SK-N-MC (cell line): ENCODE measurements at regions not wholly inside any gene's neighbourhood (a gene's known extent, or its start where the extent isn't known, plus 50 kb on each side); places are given as distances from the start of the nearest gene placed in this dataset.

ENCODE experiments used
- DNase-seq: peaks from one replicate; pipeline ENCODE4 v3.0.0-alpha.2; 2011; ENCODE audit warnings: low read depth, low spot score
- H3K27ac ChIP-seq: fragments of 200-600 bp; sonication (generic); 2 replicates; pipeline ENCODE4 v1.5.1; 2016; ENCODE audit warnings: mixed run types
- H3K36me3 ChIP-seq: fragments of 200-600 bp; sonication (generic); 2 replicates; pipeline ENCODE4 v1.6.1; 2017; ENCODE audit warnings: antibody characterized with exemption, low read length, mixed read lengths; ENCODE audit not compliant: insufficient read depth
- H3K4me3 ChIP-seq: fragments of 200-600 bp; sonication (generic); 2 replicates; pipeline ENCODE4 v1.5.1; 2016
- H3K9ac ChIP-seq: fragments of 200-600 bp; sonication (generic); 2 replicates; pipeline ENCODE4 v1.8.0; 2017; ENCODE audit warnings: mixed run types, mixed read lengths; ENCODE audit not compliant: insufficient read length
- H3K9me3 ChIP-seq: fragments of 200-600 bp; sonication (generic); 2 replicates; pipeline ENCODE4 v1.6.1; 2017; ENCODE audit warnings: low read depth, mild to moderate bottlenecking, antibody characterized with exemption, low read length, moderate library complexity, mixed read lengths
- EZH2 ChIP-seq: fragments of 200-600 bp; sonication (generic); IDR thresholded peaks from one replicate; pipeline ENCODE4 v1.6.1; 2017; ENCODE audit warnings: antibody characterized with exemption
- FOXP2 ChIP-seq: optimal IDR thresholded peaks from 2 replicates; pipeline ENCODE3; 2011; ENCODE audit warnings: mild to moderate bottlenecking, moderate library complexity; ENCODE audit not compliant: insufficient read depth; ENCODE audit errors: extremely low read length, control extremely low read depth
- POLR2AphosphoS5 ChIP-seq: IDR thresholded peaks from 2 replicates; pipeline ENCODE4 v1.6.1; 2012; ENCODE audit warnings: mild to moderate bottlenecking, low read depth, low read length, borderline replicate concordance

DNA sequence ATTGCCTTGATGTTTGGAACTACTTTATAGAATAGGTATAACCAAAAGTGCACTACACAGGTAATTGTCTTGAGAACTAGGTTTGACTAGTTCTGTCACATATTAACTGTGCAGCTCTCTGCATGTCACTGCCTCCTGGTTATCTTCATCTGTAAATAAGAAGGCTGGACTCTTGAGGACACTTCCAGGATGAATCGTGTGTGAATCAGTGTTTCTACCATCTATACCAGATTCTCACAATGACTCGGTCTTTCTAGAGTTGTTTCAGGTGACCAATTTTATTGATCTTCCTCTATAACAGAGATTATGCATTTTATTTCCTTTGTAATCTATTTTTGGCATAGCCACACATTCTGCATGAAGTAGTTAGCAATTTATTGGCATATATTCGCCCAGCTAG lies 1181.0 kb upstream of the TENM4 start:
- DNase-seq = no peak
- Histone ChIP-seq H3K9me3 (no peaks in the 10 kb centered on the region), H3K36me3 (no peaks in the 10 kb centered on the region), H3K4me3 (no peak overlapping the region), H3K27ac (no peak overlapping the region), H3K9ac (no peak overlapping the region)
- TF ChIP-seq FOXP2 (no peak), EZH2 (no peak), POLR2AphosphoS5 (no peak)

DNA sequence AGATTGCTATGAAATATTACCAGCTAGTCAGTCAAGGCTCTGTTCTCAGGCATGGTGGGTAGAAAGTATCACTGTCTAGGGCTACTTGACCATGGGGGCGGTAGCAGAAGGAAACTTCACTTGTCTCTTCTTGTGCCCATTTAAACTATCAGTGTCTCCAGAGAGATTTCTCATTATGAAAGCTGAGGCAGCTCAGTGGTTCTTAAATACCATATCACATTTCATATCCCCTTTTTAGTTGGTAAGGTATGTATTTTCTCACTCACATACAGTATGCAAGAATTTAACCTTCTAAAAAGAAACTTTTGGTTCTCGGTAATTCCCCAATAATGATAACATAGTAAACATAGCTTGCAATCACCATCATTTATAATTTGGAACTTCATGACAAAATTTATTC lies 1180.0 kb upstream of the TENM4 start:
- Histone ChIP-seq H3K9me3 (no peaks in the 10 kb centered on the region), H3K27ac (no peak overlapping the region), H3K4me3 (no peak overlapping the region), H3K36me3 (no peaks in the 10 kb centered on the region), H3K9ac (no peak overlapping the region)
- no peak for DNase-seq
- TF ChIP-seq POLR2AphosphoS5 (no peak), FOXP2 (no peak), EZH2 (no peak)

DNA sequence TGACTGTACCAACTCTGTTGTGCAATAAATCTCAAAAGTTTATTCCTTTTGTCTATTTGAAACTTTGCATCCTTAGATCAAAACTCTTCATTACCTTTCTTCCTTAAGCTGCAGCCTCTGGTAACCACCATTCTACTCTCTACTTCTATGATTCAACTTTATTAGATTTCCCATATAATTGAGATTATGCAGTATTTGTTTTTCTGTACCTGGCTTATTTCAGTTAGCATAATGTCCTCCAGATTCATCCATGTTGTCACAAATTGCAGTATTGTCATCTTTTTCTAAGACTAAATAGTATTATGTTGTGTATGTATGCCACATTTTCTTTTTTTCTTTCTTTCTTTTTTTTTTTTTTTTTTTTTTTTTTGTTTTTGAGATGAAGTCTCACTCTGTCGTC lies 1176.3 kb upstream of the TENM4 start:
- Histone ChIP-seq H3K36me3 (no peaks in the 10 kb centered on the region), H3K27ac (no peak overlapping the region), H3K9me3 (no peaks in the 10 kb centered on the region), H3K9ac (no peak overlapping the region), H3K4me3 (no peak overlapping the region)
- DNase-seq = no peak
- no peak for TF ChIP-seq FOXP2
- no peak for TF ChIP-seq EZH2
- no peak for TF ChIP-seq POLR2AphosphoS5

DNA sequence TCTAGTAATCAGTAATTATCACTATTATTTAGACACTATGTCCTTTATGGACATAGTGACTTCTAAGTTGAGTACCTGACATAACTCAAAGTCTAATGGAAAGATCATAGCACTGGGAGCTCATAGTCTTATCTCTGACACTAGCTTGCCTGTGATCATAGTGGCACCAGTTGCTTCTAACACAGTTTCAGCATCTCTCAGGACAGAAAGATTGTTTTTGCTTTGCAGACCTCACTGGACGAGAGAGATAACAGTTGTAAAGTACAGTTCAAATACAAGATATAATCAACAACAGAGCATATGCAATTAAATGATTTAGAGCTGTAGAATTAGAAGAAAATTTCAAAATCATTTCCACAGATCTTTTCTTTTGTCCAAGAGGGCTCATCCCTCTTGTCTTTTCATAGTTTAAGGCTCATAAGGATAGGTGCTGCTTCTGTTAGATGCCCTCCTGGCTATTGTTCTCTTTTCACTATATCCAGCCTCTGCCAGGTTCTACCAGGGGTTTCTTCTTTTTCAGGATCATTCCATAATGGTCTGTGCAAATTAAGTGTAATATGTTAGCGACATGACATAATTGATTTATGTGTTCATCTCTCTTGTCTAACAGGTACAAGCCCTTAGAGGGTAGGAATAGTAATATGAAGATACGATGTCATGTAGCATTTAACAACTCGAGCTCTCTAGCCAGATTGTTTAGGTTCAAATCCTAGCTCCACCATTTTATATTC lies 1175.4 kb upstream of the TENM4 start:
- DNase-seq = no peak
- no peak overlapping the region for H3K9ac ChIP-seq

GRCh38 chr11:80613655-80614054 lies 1172.8 kb upstream of the TENM4 start:
- Histone ChIP-seq H3K9ac (no peak overlapping the region), H3K27ac (no peak overlapping the region), H3K36me3 (no peaks in the 10 kb centered on the region), H3K9me3 (no peaks in the 10 kb centered on the region), H3K4me3 (no peak overlapping the region)
- TF ChIP-seq POLR2AphosphoS5 (no peak), EZH2 (no peak), FOXP2 (no peak)
- DNase-seq = no peak

More for the DNA sequence above, 1175.4 kb upstream of the TENM4 start:
- Histone ChIP-seq H3K9me3 (no peaks in the 10 kb centered on the region), H3K27ac (no peak overlapping the region), H3K36me3 (no peaks in the 10 kb centered on the region), H3K4me3 (no peak overlapping the region)
- TF ChIP-seq EZH2 = no peak
- TF ChIP-seq POLR2AphosphoS5 = no peak
- TF ChIP-seq FOXP2 = no peak

- Histone ChIP-seq H3K9me3 (no peaks in the 10 kb centered on the region), H3K36me3 (no peaks in the 10 kb centered on the region), H3K4me3 (no peak overlapping the region), H3K27ac (no peak overlapping the region), H3K9ac (no peak overlapping the region)
- DNase-seq = no peak
- TF ChIP-seq POLR2AphosphoS5 = no peak
- no peak for TF ChIP-seq EZH2
- TF ChIP-seq FOXP2 = no peak
Measured at GRCh38 chr11:80610516-80610915, 1169.7 kb upstream of the TENM4 start.

DNA sequence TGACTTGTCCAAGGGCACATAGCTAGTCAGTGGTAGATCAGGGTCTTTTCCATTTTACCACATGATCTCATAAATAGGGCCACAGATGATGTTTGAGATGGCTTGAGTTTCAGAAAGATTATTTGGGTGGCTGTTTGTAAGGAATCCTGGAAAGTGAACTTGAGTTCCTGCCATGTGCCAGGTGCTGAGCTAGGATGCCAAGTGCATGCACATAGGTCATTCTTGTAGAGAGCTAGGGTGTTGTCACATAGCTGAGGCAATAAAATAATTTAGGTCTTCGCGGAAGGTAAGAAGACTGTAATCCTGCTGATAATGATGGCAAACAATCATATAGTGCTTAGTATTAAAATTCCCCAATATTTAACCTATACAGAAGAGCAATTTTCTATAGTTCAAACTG lies 1162.6 kb upstream of the TENM4 start:
- Histone ChIP-seq H3K9me3 (no peaks in the 10 kb centered on the region), H3K4me3 (no peak overlapping the region), H3K27ac (no peak overlapping the region), H3K36me3 (no peaks in the 10 kb centered on the region), H3K9ac (no peak overlapping the region)
- no peak for DNase-seq
- TF ChIP-seq POLR2AphosphoS5 (no peak), FOXP2 (no peak), EZH2 (no peak)

- TF ChIP-seq POLR2AphosphoS5 (no peak), FOXP2 (no peak)
- no peaks in the 10 kb centered on the region for H3K36me3 ChIP-seq
- no peaks in the 10 kb centered on the region for H3K9me3 ChIP-seq
- H3K27ac ChIP-seq = no peak overlapping the region
- DNase-seq = no peak
- H3K4me3 ChIP-seq = no peak overlapping the region
- no peak overlapping the region for H3K9ac ChIP-seq
Measured at GRCh38 chr11:80598905-80599304, 1158.1 kb upstream of the TENM4 start.
